DND-41 (cell line): ENCODE measurements at regions not wholly inside any gene's neighbourhood (a gene's known extent, or its start where the extent isn't known, plus 50 kb on each side); places are given as distances from the start of the nearest gene placed in this dataset.

Experiments
- ATAC-seq: fragments of 200-7000 bp; cut with Tn5 transposase; 3 replicates; pipeline ENCODE4 v1.9.1; 2021; ENCODE audit warnings: low read depth; ENCODE audit not compliant: insufficient read depth
- DNase-seq: peaks from one replicate; pipeline ENCODE4 v3.0.0-alpha.2; 2020
- H2AFZ ChIP-seq: 2 replicates; pipeline ENCODE4 v1.6.0; 2012; ENCODE audit warnings: low read depth, low read length
- H3K27ac ChIP-seq: 2 replicates; pipeline ENCODE4 v1.5.1; 2012; ENCODE audit warnings: low read length, inconsistent platforms
- H3K27me3 ChIP-seq: fragments of 200-600 bp; sonication (generic); 2 replicates; pipeline ENCODE4 v1.6.0; 2012; ENCODE audit warnings: low read length, mild to moderate bottlenecking, inconsistent platforms; ENCODE audit not compliant: insufficient read depth, poor library complexity
- H3K36me3 ChIP-seq: 2 replicates; pipeline ENCODE4 v1.5.1; 2012; ENCODE audit warnings: low read length, inconsistent platforms; ENCODE audit not compliant: insufficient read depth
- H3K4me1 ChIP-seq: 2 replicates; pipeline ENCODE4 v1.5.1; 2012; ENCODE audit warnings: mild to moderate bottlenecking, low read length; ENCODE audit not compliant: insufficient read depth
- H3K4me2 ChIP-seq: 2 replicates; pipeline ENCODE4 v1.6.0; 2012; ENCODE audit warnings: mild to moderate bottlenecking, moderate library complexity, low read length, inconsistent platforms; ENCODE audit not compliant: insufficient read depth
- H3K4me3 ChIP-seq, 2 experiments: fragments of 200-600 bp in 1 of 2; shearing (Covaris generic) in 1 of 2; 2 replicates each; pipeline ENCODE4 v1.5.1; 2012 to 2016; ENCODE audit warnings: inconsistent platforms in 2 of 2, low read length in 2 of 2, mild to moderate bottlenecking in 2 of 2, low read depth in 1 of 2, moderate library complexity in 1 of 2
- H3K79me2 ChIP-seq: 2 replicates; pipeline ENCODE4 v1.6.0; 2012; ENCODE audit warnings: low read length, inconsistent platforms; ENCODE audit not compliant: insufficient read depth
- H3K9ac ChIP-seq: 2 replicates; pipeline ENCODE4 v1.6.0; 2012; ENCODE audit warnings: low read depth, mild to moderate bottlenecking, inconsistent platforms, low read length, moderate library complexity
- H3K9me3 ChIP-seq: 2 replicates; pipeline ENCODE4 v1.5.1; 2012; ENCODE audit warnings: low read length, moderate library complexity, mild to moderate bottlenecking, inconsistent platforms; ENCODE audit not compliant: insufficient read depth, severe bottlenecking
- H4K20me1 ChIP-seq: 2 replicates; pipeline ENCODE4 v1.6.0; 2012; ENCODE audit warnings: low read length; ENCODE audit not compliant: insufficient read depth
- EZH2 ChIP-seq: IDR thresholded peaks from 3 replicates; pipeline ENCODE4 v1.6.1; 2012; ENCODE audit warnings: borderline replicate concordance, low read depth, mild to moderate bottlenecking, moderate library complexity, low read length, inconsistent platforms; ENCODE audit not compliant: severe bottlenecking
- TF ChIP-seq, protein P1 (sequence below): IDR thresholded peaks from 2 replicates; pipeline ENCODE4 v1.5.1; 2012; ENCODE audit warnings: borderline replicate concordance, low read length, moderate library complexity, mild to moderate bottlenecking; ENCODE audit not compliant: poor library complexity, severe bottlenecking; ENCODE audit errors: extremely low read depth

DNA sequence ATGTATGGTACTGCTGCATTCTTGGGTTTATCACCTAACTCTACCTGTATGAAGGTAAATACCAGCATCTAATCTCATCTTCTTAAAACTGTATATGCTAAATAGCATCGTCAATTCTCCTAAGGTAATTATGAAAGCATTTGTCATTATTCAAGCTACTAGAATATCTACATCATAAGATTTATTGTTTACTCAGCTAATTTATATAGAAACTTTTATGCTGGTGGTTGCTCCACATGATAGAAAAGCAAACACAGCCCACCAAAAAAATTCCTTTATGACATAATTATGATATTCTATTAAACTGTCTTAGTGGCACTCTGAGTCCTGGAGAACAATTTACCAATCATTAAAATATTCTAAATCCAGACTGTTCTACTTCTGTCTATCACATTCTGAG lies 1226.1 kb upstream of the NRXN1 start:
- Histone ChIP-seq H3K4me2 (no peak overlapping the region), H3K36me3 (no peaks in the 10 kb centered on the region), H3K4me1 (no peaks in the 10 kb centered on the region), H3K4me3 (no peak overlapping the region), H2AFZ (no peak overlapping the region), H3K79me2 (no peaks in the 10 kb centered on the region), H3K27ac (no peak overlapping the region), H4K20me1 (no peaks in the 10 kb centered on the region), H3K9ac (no peak overlapping the region), H3K9me3 (peaks cover 2% of the 10 kb centered on the region), H3K27me3 (no peaks in the 10 kb centered on the region)
- DNase-seq (no peak), ATAC-seq (no peak)
- TF ChIP-seq, protein P1, sequence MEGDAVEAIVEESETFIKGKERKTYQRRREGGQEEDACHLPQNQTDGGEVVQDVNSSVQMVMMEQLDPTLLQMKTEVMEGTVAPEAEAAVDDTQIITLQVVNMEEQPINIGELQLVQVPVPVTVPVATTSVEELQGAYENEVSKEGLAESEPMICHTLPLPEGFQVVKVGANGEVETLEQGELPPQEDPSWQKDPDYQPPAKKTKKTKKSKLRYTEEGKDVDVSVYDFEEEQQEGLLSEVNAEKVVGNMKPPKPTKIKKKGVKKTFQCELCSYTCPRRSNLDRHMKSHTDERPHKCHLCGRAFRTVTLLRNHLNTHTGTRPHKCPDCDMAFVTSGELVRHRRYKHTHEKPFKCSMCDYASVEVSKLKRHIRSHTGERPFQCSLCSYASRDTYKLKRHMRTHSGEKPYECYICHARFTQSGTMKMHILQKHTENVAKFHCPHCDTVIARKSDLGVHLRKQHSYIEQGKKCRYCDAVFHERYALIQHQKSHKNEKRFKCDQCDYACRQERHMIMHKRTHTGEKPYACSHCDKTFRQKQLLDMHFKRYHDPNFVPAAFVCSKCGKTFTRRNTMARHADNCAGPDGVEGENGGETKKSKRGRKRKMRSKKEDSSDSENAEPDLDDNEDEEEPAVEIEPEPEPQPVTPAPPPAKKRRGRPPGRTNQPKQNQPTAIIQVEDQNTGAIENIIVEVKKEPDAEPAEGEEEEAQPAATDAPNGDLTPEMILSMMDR = no peak
- no peak for TF ChIP-seq EZH2

DNA sequence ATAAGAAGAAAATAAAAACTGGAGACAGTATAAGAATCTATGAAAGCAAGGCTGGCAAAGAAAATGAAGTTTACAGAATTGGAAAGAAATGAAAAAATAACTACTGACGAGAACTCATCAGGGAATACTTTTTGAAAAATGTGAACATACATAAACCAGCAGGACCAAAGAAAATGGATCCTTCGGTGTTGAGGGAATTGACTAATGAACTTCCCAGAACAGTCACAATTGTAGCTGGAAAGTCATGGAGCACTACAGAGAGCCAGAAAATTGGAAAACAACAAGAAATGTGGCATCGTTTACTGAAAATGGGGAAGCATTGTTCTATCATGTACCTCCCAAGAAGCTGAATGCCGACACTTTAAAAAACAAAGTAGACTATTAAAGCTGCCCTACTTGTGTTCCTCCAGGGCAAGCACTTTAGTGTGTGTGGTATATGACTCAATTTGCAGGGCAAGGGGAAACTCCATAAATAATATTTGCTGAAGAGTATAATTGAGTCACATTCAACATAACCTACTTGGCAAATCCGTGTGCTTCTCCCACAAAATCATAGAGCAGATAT lies 1221.6 kb upstream of the NRXN1 start:
- H4K20me1 ChIP-seq = no peaks in the 10 kb centered on the region
- no peaks in the 10 kb centered on the region for H3K9me3 ChIP-seq
- TF ChIP-seq EZH2 = no peak
- TF ChIP-seq, protein P1 = no peak
- no peaks in the 10 kb centered on the region for H3K4me1 ChIP-seq
- no peaks in the 10 kb centered on the region for H3K79me2 ChIP-seq
- H2AFZ ChIP-seq = no peak overlapping the region
- no peak for ATAC-seq
- H3K4me2 ChIP-seq = no peak overlapping the region
- H3K9ac ChIP-seq = no peak overlapping the region
- no peak for DNase-seq
- H3K27me3 ChIP-seq = no peaks in the 10 kb centered on the region
- H3K4me3 ChIP-seq = no peak overlapping the region
- H3K36me3 ChIP-seq = no peaks in the 10 kb centered on the region
- H3K27ac ChIP-seq = no peak overlapping the region

DNA sequence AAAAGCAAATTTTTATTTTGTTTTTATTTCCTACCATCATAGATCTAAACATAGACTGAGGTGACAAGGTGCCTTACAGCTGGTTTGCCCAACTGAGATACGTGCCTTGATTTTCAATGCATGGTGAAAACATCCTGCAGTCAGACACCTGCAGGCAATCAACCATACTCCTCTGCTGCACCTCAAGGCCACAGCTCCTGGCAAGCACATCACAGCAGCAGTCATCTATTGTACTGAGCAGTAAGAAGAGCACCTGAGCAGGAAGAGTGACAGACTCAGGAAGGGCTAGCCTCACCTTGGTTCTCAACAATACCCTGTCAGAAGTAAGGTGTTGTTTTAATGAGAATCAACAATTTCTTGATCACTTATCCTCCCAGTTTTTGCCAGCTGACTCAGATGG lies 1206.8 kb upstream of the NRXN1 start:
- no peak overlapping the region for H3K4me2 ChIP-seq
- DNase-seq = no peak
- no peaks in the 10 kb centered on the region for H3K4me1 ChIP-seq
- no peak overlapping the region for H3K4me3 ChIP-seq
- no peaks in the 10 kb centered on the region for H3K36me3 ChIP-seq
- no peaks in the 10 kb centered on the region for H4K20me1 ChIP-seq
- H3K9me3 ChIP-seq = no peaks in the 10 kb centered on the region
- H3K27ac ChIP-seq = no peak overlapping the region
- H2AFZ ChIP-seq = no peak overlapping the region
- H3K79me2 ChIP-seq = no peaks in the 10 kb centered on the region
- H3K27me3 ChIP-seq = no peaks in the 10 kb centered on the region
- TF ChIP-seq, protein P1 = no peak
- TF ChIP-seq EZH2 = no peak
- no peak for ATAC-seq
- H3K9ac ChIP-seq = no peak overlapping the region

DNA sequence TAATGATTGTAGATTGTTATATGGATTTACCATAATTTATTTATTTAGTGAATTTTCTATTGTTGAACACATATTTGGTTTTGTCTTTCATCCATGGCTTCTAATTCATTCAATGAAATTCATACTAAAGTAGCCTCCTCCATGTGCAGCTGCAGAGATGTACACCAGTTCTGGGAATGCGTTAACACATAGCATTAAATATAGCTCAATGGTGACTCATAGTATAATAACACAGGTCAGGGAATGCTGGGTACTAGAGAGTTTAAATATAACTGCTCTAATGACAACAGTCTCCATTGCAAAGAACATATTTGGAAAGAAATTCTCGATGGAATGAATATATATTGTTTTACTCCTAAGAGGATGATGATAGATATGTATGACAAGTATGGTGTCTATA lies 1190.2 kb upstream of the NRXN1 start:
- Histone ChIP-seq H3K27me3 (no peaks in the 10 kb centered on the region), H3K27ac (no peak overlapping the region), H3K4me3 (no peak overlapping the region), H3K4me2 (no peak overlapping the region), H3K4me1 (no peaks in the 10 kb centered on the region), H3K9me3 (no peaks in the 10 kb centered on the region), H2AFZ (no peak overlapping the region), H3K79me2 (no peaks in the 10 kb centered on the region), H3K36me3 (no peaks in the 10 kb centered on the region), H4K20me1 (no peaks in the 10 kb centered on the region), H3K9ac (no peak overlapping the region)
- ATAC-seq (no peak), DNase-seq (no peak)
- no peak for TF ChIP-seq EZH2
